ENCODE measurements at regions not wholly inside any gene's neighbourhood (a gene's known extent, or its start where the extent isn't known, plus 50 kb on each side); places are given as distances from the start of the nearest gene placed in this dataset.

- no peaks in the 10 kb centered on the region for H3K4me1 Mint-ChIP-seq
- H3K27ac Mint-ChIP-seq, result no peak overlapping the region
- TF ChIP-seq CTCF (IDR thresholded peaks at IDR 0.05), result no peak
- TF ChIP-seq ZNF396 (CRISPR knock-in tag; IDR thresholded peaks at IDR 0.05; ENCODE audit: borderline replicate concordance), result no peak
- no peak for TF ChIP-seq ETV6 (CRISPR knock-in tag; IDR thresholded peaks at IDR 0.05)
- TF ChIP-seq GRHL2 (CRISPR knock-in tag; IDR thresholded peaks at IDR 0.05; ENCODE audit: insufficient replicate concordance, severe bottlenecking), result no peak
- TF ChIP-seq ZSCAN18 (CRISPR knock-in tag; IDR thresholded peaks at IDR 0.05), result no peak
- no peak for TF ChIP-seq SOX15 (CRISPR knock-in tag; IDR thresholded peaks at IDR 0.05)
- no peak for TF ChIP-seq ELF4 (CRISPR knock-in tag; IDR thresholded peaks at IDR 0.05; ENCODE audit: low read depth)
- no peak for TF ChIP-seq E2F4 (CRISPR knock-in tag; IDR thresholded peaks at IDR 0.05; ENCODE audit: borderline replicate concordance, low read depth)
- no peak for TF ChIP-seq ZNF121 (CRISPR knock-in tag; IDR thresholded peaks at IDR 0.05)
- TF ChIP-seq MXD4 (CRISPR knock-in tag; IDR thresholded peaks at IDR 0.05; ENCODE audit: borderline replicate concordance), result no peak
- TF ChIP-seq KAT7 (CRISPR knock-in tag; IDR thresholded peaks at IDR 0.05; ENCODE audit: borderline replicate concordance), result no peak
- TF ChIP-seq GABPB1 (CRISPR knock-in tag; IDR thresholded peaks at IDR 0.05), result no peak
- TF ChIP-seq TCF7 (CRISPR knock-in tag; IDR thresholded peaks at IDR 0.05; ENCODE audit: low read depth), result no peak
- TF ChIP-seq ZMAT4 (CRISPR knock-in tag; IDR thresholded peaks at IDR 0.05), result no peak
- TF ChIP-seq OVOL2 (CRISPR knock-in tag; IDR thresholded peaks at IDR 0.05; ENCODE audit: borderline replicate concordance), result no peak
- H3K9me3 Mint-ChIP-seq, result peaks cover 34% of the 10 kb centered on the region
- ChIA-PET CTCF (no interaction called here), POLR2A (no interaction called here)
- no peak for ATAC-seq
- H3K27me3 Mint-ChIP-seq (ENCODE audit: low read depth), result no peaks in the 10 kb centered on the region; the same call in 1 of the 2 replicates
- H3K36me3 Mint-ChIP-seq, result peaks cover 21% of the 10 kb centered on the region
- DNase-seq (ENCODE audit: low spot score), result no peak
- H3K4me3 Mint-ChIP-seq, result no peak overlapping the region
Observed at GRCh38 chrX:144637731-144638130, 609.6 kb upstream of the SPANXN1 start.

GRCh38 chrX:144648788-144649187 is 598.5 kb upstream of the SPANXN1 start:
- H3K4me1 Mint-ChIP-seq, result no peaks in the 10 kb centered on the region
- peaks cover 19% of the 10 kb centered on the region for H3K36me3 Mint-ChIP-seq
- no peak overlapping the region for H3K27ac Mint-ChIP-seq
- no peak overlapping the region for H3K4me3 Mint-ChIP-seq
- CTCF ChIA-PET, result no interaction called here
- no peak for ATAC-seq
- no peak for DNase-seq (ENCODE audit: low spot score)
- peaks cover 44% of the 10 kb centered on the region for H3K9me3 Mint-ChIP-seq
- TF ChIP-seq SOX15 (CRISPR knock-in tag; IDR thresholded peaks at IDR 0.05) (no peak), FOXK1 (CRISPR knock-in tag; IDR thresholded peaks at IDR 0.05) (no peak), HMGXB4 (CRISPR knock-in tag; IDR thresholded peaks at IDR 0.05) (no peak), HMGA2 (CRISPR knock-in tag; IDR thresholded peaks at IDR 0.05) (no peak), CBFB (CRISPR knock-in tag; IDR thresholded peaks at IDR 0.05; ENCODE audit: low read depth) (no peak), ZNF416 (CRISPR knock-in tag; IDR thresholded peaks at IDR 0.05) (no peak), FOXP4 (CRISPR knock-in tag; IDR thresholded peaks at IDR 0.05) (no peak), CDX4 (CRISPR knock-in tag; IDR thresholded peaks at IDR 0.05; ENCODE audit: borderline replicate concordance) (no peak)
- POLR2A ChIA-PET, result no interaction called here
- no peaks in the 10 kb centered on the region; the same call in 1 of the 2 replicates for H3K27me3 Mint-ChIP-seq (ENCODE audit: low read depth)

Data from WTC11 (cell line).